ENCODE measurements at regions not wholly inside any gene's neighbourhood (a gene's known extent, or its start where the extent isn't known, plus 50 kb on each side); places are given as distances from the start of the nearest gene placed in this dataset.

GRCh38 chr13:84847107-84847506 is 952.1 kb downstream of the SLITRK6 start:
- FAIRE-seq = no peak
- Histone ChIP-seq H3K4me2 (ENCODE audit: low read length) (no peak overlapping the region), H3K27ac (ENCODE audit: low read depth, low read length) (no peak overlapping the region), H4K20me1 (ENCODE audit: insufficient read depth, low read length) (no peaks in the 10 kb centered on the region), H3K9me3 (ENCODE audit: insufficient read depth, low read depth, low read length) (no peaks in the 10 kb centered on the region), H3K4me3 (ENCODE audit: insufficient read depth, low read depth, low read length) (no peak overlapping the region), H3K4me1 (ENCODE audit: insufficient read depth, low read length) (no peaks in the 10 kb centered on the region), H3K79me2 (ENCODE audit: insufficient read depth, low read length) (no peaks in the 10 kb centered on the region), H2AFZ (ENCODE audit: low read depth, low read length) (no peak overlapping the region), H3K36me3 (ENCODE audit: insufficient read depth, low read length) (no peaks in the 10 kb centered on the region), H3K27me3 (ENCODE audit: insufficient read depth, low read length) (no peaks in the 10 kb centered on the region), H3K9ac (ENCODE audit: low read length) (no peak overlapping the region)
- Mint-ChIP-seq H3K36me3 (ENCODE audit: low read depth, unreplicated experiment) (no peaks in the 10 kb centered on the region), H3K4me3 (ENCODE audit: unreplicated experiment) (no peak overlapping the region), H3K27me3 (ENCODE audit: low read depth, unreplicated experiment) (no peaks in the 10 kb centered on the region), H3K9me3 (ENCODE audit: unreplicated experiment) (no peaks in the 10 kb centered on the region), H3K27ac (ENCODE audit: unreplicated experiment) (no peak overlapping the region), H3K4me1 (ENCODE audit: low read depth, unreplicated experiment) (no peaks in the 10 kb centered on the region)
- TF ChIP-seq CTCF (IDR thresholded peaks at IDR 0.05; ENCODE audit: insufficient read depth, low read depth, low read length) = no peak
- no peak for TF ChIP-seq EZH2 (IDR thresholded peaks at IDR 0.05; ENCODE audit: insufficient read depth, low read length)
- no peak for DNase-seq (ENCODE audit: low read depth)

GRCh38 chr13:84845907-84846619 is 953.2 kb downstream of the SLITRK6 start:
- H3K9ac ChIP-seq (ENCODE audit: low read length) = no peak overlapping the region
- no peaks in the 10 kb centered on the region for H3K9me3 Mint-ChIP-seq (ENCODE audit: unreplicated experiment)
- H3K36me3 Mint-ChIP-seq (ENCODE audit: low read depth, unreplicated experiment) = no peaks in the 10 kb centered on the region
- H3K36me3 ChIP-seq (ENCODE audit: insufficient read depth, low read length) = no peaks in the 10 kb centered on the region
- no peak overlapping the region for H3K4me3 ChIP-seq (ENCODE audit: insufficient read depth, low read depth, low read length)
- no peaks in the 10 kb centered on the region for H3K4me1 Mint-ChIP-seq (ENCODE audit: low read depth, unreplicated experiment)
- H3K27ac Mint-ChIP-seq (ENCODE audit: unreplicated experiment) = no peak overlapping the region
- FAIRE-seq (no peak), DNase-seq (ENCODE audit: low read depth) (no peak)
- H3K4me2 ChIP-seq (ENCODE audit: low read length) = no peak overlapping the region
- H3K4me1 ChIP-seq (ENCODE audit: insufficient read depth, low read length) = no peaks in the 10 kb centered on the region
- no peak overlapping the region for H2AFZ ChIP-seq (ENCODE audit: low read depth, low read length)
- no peaks in the 10 kb centered on the region for H3K27me3 Mint-ChIP-seq (ENCODE audit: low read depth, unreplicated experiment)
- no peak overlapping the region for H3K4me3 Mint-ChIP-seq (ENCODE audit: unreplicated experiment)
- no peak for TF ChIP-seq CTCF (IDR thresholded peaks at IDR 0.05; ENCODE audit: insufficient read depth, low read depth, low read length)
- TF ChIP-seq EZH2 (IDR thresholded peaks at IDR 0.05; ENCODE audit: insufficient read depth, low read length) = no peak
- no peaks in the 10 kb centered on the region for H3K79me2 ChIP-seq (ENCODE audit: insufficient read depth, low read length)
- H4K20me1 ChIP-seq (ENCODE audit: insufficient read depth, low read length) = no peaks in the 10 kb centered on the region
- no peaks in the 10 kb centered on the region for H3K9me3 ChIP-seq (ENCODE audit: insufficient read depth, low read depth, low read length)
- no peaks in the 10 kb centered on the region for H3K27me3 ChIP-seq (ENCODE audit: insufficient read depth, low read length)
- no peak overlapping the region for H3K27ac ChIP-seq (ENCODE audit: low read depth, low read length)

- TF ChIP-seq EZH2 (IDR thresholded peaks at IDR 0.05; ENCODE audit: insufficient read depth, low read length) (no peak), CTCF (IDR thresholded peaks at IDR 0.05; ENCODE audit: insufficient read depth, low read depth, low read length) (peak; percentile 30)
- DNase-seq (ENCODE audit: low read depth) = no peak
- Mint-ChIP-seq H3K36me3 (ENCODE audit: low read depth, unreplicated experiment) (no peaks in the 10 kb centered on the region), H3K9me3 (ENCODE audit: unreplicated experiment) (no peaks in the 10 kb centered on the region), H3K4me3 (ENCODE audit: unreplicated experiment) (no peak overlapping the region), H3K27ac (ENCODE audit: unreplicated experiment) (no peak overlapping the region), H3K27me3 (ENCODE audit: low read depth, unreplicated experiment) (no peaks in the 10 kb centered on the region), H3K4me1 (ENCODE audit: low read depth, unreplicated experiment) (no peaks in the 10 kb centered on the region)
- Histone ChIP-seq H3K79me2 (ENCODE audit: insufficient read depth, low read length) (no peaks in the 10 kb centered on the region), H3K9ac (ENCODE audit: low read length) (no peak overlapping the region), H3K4me1 (ENCODE audit: insufficient read depth, low read length) (no peaks in the 10 kb centered on the region), H3K27ac (ENCODE audit: low read depth, low read length) (no peak overlapping the region), H4K20me1 (ENCODE audit: insufficient read depth, low read length) (no peaks in the 10 kb centered on the region), H2AFZ (ENCODE audit: low read depth, low read length) (no peak overlapping the region), H3K4me2 (ENCODE audit: low read length) (no peak overlapping the region), H3K27me3 (ENCODE audit: insufficient read depth, low read length) (no peaks in the 10 kb centered on the region), H3K36me3 (ENCODE audit: insufficient read depth, low read length) (no peaks in the 10 kb centered on the region), H3K4me3 (ENCODE audit: insufficient read depth, low read depth, low read length) (no peak overlapping the region), H3K9me3 (ENCODE audit: insufficient read depth, low read depth, low read length) (no peaks in the 10 kb centered on the region)
- FAIRE-seq = no peak
Measured at GRCh38 chr13:84844473-84844872, 954.7 kb downstream of the SLITRK6 start.

All from astrocyte (in vitro differentiated cells and primary cell).